RWPE2 (cell line): ENCODE measurements at regions not wholly inside any gene's neighbourhood (a gene's known extent, or its start where the extent isn't known, plus 50 kb on each side); places are given as distances from the start of the nearest gene placed in this dataset.

Experiments used
- ATAC-seq: fragments of 200-7000 bp; cut with Tn5 transposase; 3 replicates; pipeline ENCODE4 v1.9.1; 2021; ENCODE audit warnings: low read depth
- DNase-seq: peaks from one replicate; pipeline ENCODE4 v3.0.0-alpha.2; 2020; ENCODE audit warnings: low spot score
- H3K27ac ChIP-seq: fragments of 450-650 bp; 2 replicates; pipeline ENCODE4 v1.5.1; 2017; ENCODE audit warnings: mild to moderate bottlenecking; ENCODE audit not compliant: poor library complexity, severe bottlenecking
- H3K27me3 ChIP-seq: fragments of 250-450 bp; sonication (Bioruptor Pico); 2 replicates; pipeline ENCODE4 v1.5.1; 2021; ENCODE audit warnings: mild to moderate bottlenecking, moderate library complexity; ENCODE audit not compliant: insufficient read depth, poor library complexity, severe bottlenecking
- H3K36me3 ChIP-seq: fragments of 250-450 bp; sonication (Bioruptor Pico); 2 replicates; pipeline ENCODE4 v1.5.1; 2020; ENCODE audit warnings: low read depth, mild to moderate bottlenecking, moderate library complexity
- H3K4me1 ChIP-seq: fragments of 250-450 bp; sonication (Bioruptor Pico); 2 replicates; pipeline ENCODE4 v1.5.1; 2021; ENCODE audit warnings: mild to moderate bottlenecking, moderate library complexity; ENCODE audit not compliant: insufficient read depth, poor library complexity, severe bottlenecking
- H3K4me3 ChIP-seq: fragments of 250-450 bp; sonication (Bioruptor Pico); 2 replicates; pipeline ENCODE4 v1.5.1; 2021; ENCODE audit warnings: mild to moderate bottlenecking, moderate library complexity; ENCODE audit not compliant: severe bottlenecking
- H3K9me3 ChIP-seq: fragments of 250-450 bp; sonication (Bioruptor Pico); 2 replicates; pipeline ENCODE4 v1.5.1; 2021; ENCODE audit warnings: mild to moderate bottlenecking, moderate library complexity; ENCODE audit not compliant: severe bottlenecking
- TF ChIP-seq, protein P1 (sequence below): fragments of 450-650 bp; IDR thresholded peaks from one replicate; pipeline ENCODE4 v1.5.1; 2017; ENCODE audit warnings: mild to moderate bottlenecking, moderate library complexity; ENCODE audit not compliant: poor library complexity, severe bottlenecking

DNA sequence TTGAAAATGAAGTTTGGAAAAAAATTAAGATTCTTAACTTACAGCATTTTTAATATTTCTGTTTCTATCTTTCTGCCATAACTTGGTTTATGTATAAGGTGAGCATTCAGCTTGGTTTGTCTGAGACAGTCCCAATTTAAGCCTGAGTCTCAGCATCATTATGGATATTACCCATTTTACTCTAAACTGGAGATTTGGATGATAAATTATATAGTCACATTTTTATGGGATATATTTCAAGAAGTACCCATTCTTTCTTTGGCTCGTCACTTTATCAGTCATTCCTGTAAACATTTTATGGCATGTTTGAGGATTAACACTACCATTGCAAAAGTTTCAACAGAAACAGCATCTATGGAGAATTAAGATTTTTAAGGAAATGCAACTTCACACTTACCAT lies 1129.0 kb upstream of the PCDH9 start:
- no peak for DNase-seq
- peaks cover 9% of the 10 kb centered on the region for H3K4me1 ChIP-seq
- H3K4me3 ChIP-seq, result no peak overlapping the region
- H3K36me3 ChIP-seq, result no peaks in the 10 kb centered on the region
- ATAC-seq, result no peak
- H3K27me3 ChIP-seq, result no peaks in the 10 kb centered on the region
- H3K27ac ChIP-seq, result no peak overlapping the region
- TF ChIP-seq, protein P1, sequence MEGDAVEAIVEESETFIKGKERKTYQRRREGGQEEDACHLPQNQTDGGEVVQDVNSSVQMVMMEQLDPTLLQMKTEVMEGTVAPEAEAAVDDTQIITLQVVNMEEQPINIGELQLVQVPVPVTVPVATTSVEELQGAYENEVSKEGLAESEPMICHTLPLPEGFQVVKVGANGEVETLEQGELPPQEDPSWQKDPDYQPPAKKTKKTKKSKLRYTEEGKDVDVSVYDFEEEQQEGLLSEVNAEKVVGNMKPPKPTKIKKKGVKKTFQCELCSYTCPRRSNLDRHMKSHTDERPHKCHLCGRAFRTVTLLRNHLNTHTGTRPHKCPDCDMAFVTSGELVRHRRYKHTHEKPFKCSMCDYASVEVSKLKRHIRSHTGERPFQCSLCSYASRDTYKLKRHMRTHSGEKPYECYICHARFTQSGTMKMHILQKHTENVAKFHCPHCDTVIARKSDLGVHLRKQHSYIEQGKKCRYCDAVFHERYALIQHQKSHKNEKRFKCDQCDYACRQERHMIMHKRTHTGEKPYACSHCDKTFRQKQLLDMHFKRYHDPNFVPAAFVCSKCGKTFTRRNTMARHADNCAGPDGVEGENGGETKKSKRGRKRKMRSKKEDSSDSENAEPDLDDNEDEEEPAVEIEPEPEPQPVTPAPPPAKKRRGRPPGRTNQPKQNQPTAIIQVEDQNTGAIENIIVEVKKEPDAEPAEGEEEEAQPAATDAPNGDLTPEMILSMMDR, result no peak
- H3K9me3 ChIP-seq, result no peaks in the 10 kb centered on the region

DNA sequence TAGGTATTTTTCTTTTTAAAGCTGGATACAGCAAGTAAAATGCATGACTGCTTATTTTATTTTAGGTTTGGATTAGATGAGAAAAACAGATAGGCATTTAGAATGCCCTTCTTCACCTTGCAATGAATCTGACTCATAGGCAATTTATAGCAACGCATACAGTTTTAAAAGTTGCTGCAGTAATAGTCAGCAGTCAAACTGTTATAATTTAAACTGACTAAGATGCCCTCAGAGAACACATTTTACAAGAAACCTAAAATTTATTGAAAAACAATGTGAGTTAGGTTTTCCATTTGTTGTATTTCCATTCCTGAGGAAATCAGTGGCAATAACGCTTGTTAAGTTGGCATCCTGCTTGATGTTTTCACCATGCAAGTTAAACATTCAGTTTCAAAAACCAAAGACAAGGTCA lies 1128.2 kb upstream of the PCDH9 start:
- H3K9me3 ChIP-seq, result no peaks in the 10 kb centered on the region
- peaks cover 9% of the 10 kb centered on the region for H3K4me1 ChIP-seq
- no peaks in the 10 kb centered on the region for H3K36me3 ChIP-seq
- no peaks in the 10 kb centered on the region for H3K27me3 ChIP-seq
- TF ChIP-seq, protein P1, result no peak
- DNase-seq, result no peak
- peak; percentile 48; the same call in 2 of the 3 replicates for ATAC-seq
- no peak overlapping the region for H3K4me3 ChIP-seq
- no peak overlapping the region for H3K27ac ChIP-seq

DNA sequence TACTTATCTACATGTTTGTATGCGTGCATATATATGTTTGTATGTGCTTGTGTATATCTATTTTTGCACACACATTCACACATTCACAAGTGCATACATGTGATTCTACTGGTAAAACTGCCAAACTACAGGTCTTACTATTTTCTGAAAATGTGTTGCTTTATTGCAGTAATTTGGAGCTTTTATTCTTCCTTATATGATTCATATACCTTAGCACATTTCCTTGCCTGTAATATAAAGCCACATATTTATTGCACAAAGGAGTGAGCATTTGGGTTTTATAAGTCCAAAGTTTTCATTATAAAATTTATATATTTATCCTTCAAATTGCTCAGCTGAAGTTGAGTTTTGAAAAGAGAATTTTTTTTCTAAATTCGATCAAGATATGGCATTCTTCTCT lies 1120.4 kb upstream of the PCDH9 start:
- no peak overlapping the region for H3K27ac ChIP-seq
- no peaks in the 10 kb centered on the region for H3K4me1 ChIP-seq
- no peak for DNase-seq
- H3K4me3 ChIP-seq, result no peak overlapping the region
- H3K36me3 ChIP-seq, result no peaks in the 10 kb centered on the region
- ATAC-seq, result no peak
- TF ChIP-seq, protein P1, result no peak
- H3K27me3 ChIP-seq, result peaks cover 6% of the 10 kb centered on the region
- H3K9me3 ChIP-seq, result no peaks in the 10 kb centered on the region

DNA sequence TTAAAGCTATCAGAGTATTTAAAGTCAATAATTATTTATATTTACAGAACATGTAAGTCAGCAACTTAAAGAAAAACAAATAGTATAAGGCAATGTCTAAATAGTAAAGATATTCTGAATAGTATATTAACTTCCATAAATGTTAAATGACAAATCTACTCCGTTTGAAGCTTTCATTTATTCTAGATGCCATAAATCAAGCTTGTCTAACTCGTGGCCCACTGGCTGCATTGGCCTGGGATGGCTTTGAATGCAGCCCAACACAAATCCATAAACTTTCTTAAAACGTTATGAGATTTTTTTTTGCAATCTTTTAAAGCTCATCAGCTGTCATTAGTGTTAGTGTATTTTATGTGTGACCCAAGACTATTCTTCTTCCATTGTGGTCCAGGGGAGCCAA lies 1117.1 kb upstream of the PCDH9 start:
- no peak for DNase-seq
- no peak for ATAC-seq
- H3K4me1 ChIP-seq, result no peaks in the 10 kb centered on the region
- no peak overlapping the region for H3K4me3 ChIP-seq
- TF ChIP-seq, protein P1, result no peak
- H3K36me3 ChIP-seq, result no peaks in the 10 kb centered on the region
- peaks cover 6% of the 10 kb centered on the region for H3K27me3 ChIP-seq
- no peak overlapping the region for H3K27ac ChIP-seq
- no peaks in the 10 kb centered on the region for H3K9me3 ChIP-seq

DNA sequence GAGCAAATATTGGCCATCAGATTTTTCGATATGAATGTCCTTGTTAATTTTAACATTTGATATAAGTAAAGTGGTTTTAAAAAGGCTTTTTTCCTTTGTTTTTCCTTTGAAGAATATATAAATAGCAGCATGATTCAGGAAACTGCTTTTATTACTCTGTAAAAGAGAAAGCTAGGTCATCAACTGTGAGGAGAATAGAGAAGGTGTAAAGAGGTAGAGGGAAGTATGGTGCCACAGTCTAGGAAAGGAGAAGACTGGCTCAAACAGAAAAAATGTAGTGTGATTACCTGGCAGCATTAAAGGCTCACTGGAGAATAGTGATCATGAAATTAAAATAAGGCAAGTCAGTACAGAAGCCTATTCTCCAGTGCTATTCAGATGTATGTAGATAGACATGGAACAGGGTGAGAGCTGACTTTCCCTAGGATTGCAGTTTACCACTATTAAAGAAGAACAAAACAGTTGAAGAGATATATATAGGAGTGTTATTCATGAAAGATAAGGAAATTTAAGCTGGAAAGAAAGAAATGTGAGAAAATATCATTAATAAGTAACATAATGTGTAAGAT lies 1115.9 kb upstream of the PCDH9 start:
- no peak for ATAC-seq
- no peaks in the 10 kb centered on the region for H3K27me3 ChIP-seq
- H3K27ac ChIP-seq, result no peak overlapping the region
- no peaks in the 10 kb centered on the region for H3K9me3 ChIP-seq
- DNase-seq, result no peak
- no peak overlapping the region for H3K4me3 ChIP-seq
- no peaks in the 10 kb centered on the region for H3K36me3 ChIP-seq
- TF ChIP-seq, protein P1, result no peak
- H3K4me1 ChIP-seq, result no peaks in the 10 kb centered on the region
